Erythroblast (primary cell): ENCODE measurements at regions not wholly inside any gene's neighbourhood (a gene's known extent, or its start where the extent isn't known, plus 50 kb on each side); places are given as distances from the start of the nearest gene placed in this dataset.

Source experiments
- DNase-seq, 2 experiments: peaks; one replicate each; lab custom pipeline; 2025; lab: John Stamatoyannopoulos, UW
- GATA1 ChIP-seq: IDR thresholded peaks from 2 replicates; pipeline ENCODE4 v1.6.1; 2011; ENCODE audit warnings: low read depth, mild to moderate bottlenecking, control low read depth, low read length, moderate library complexity
- POLR2A ChIP-seq: IDR thresholded peaks from 2 replicates; pipeline ENCODE4 v1.6.1; 2011; ENCODE audit warnings: mild to moderate bottlenecking, low read length

- TF ChIP-seq GATA1, result no peak
- no peak for TF ChIP-seq POLR2A
- DNase-seq, result no peak
Observed at GRCh38 chr4:125365731-125366130, 51.0 kb downstream of the FAT4 start.

GRCh38 chr4:125368146-125368545 lies 53.4 kb downstream of the FAT4 start:
- no peak for DNase-seq
- no peak for TF ChIP-seq POLR2A
- TF ChIP-seq GATA1, result no peak

GRCh38 chr4:125368671-125369081 lies 53.9 kb downstream of the FAT4 start:
- TF ChIP-seq POLR2A (no peak), GATA1 (no peak)
- no peak for DNase-seq

- no peak for TF ChIP-seq GATA1
- DNase-seq, result no peak
Observed at GRCh38 chr4:125369098-125369497, 54.3 kb downstream of the FAT4 start.

- no peak for DNase-seq
- TF ChIP-seq POLR2A (no peak), GATA1 (no peak)
Observed at GRCh38 chr4:125370478-125370877, 55.7 kb downstream of the FAT4 start.

GRCh38 chr4:125382995-125383394 lies 68.2 kb downstream of the FAT4 start:
- no peak for DNase-seq
- TF ChIP-seq GATA1, result no peak
- TF ChIP-seq POLR2A, result no peak

GRCh38 chr4:125387770-125388169 lies 73.0 kb downstream of the FAT4 start:
- DNase-seq, result no peak
- TF ChIP-seq POLR2A (no peak), GATA1 (no peak)

- TF ChIP-seq GATA1 (no peak), POLR2A (no peak)
- no peak for DNase-seq
Observed at GRCh38 chr4:125388613-125389012, 73.9 kb downstream of the FAT4 start.

- DNase-seq, result no peak
- TF ChIP-seq POLR2A, result no peak
- no peak for TF ChIP-seq GATA1
Observed at GRCh38 chr4:125389713-125390112, 75.0 kb downstream of the FAT4 start.

GRCh38 chr4:125390126-125390525 lies 75.4 kb downstream of the FAT4 start:
- no peak for TF ChIP-seq POLR2A
- TF ChIP-seq GATA1, result no peak
- no peak for DNase-seq

- no peak for DNase-seq
- no peak for TF ChIP-seq POLR2A
- TF ChIP-seq GATA1, result no peak
Observed at GRCh38 chr4:125390727-125391126, 76.0 kb downstream of the FAT4 start.

GRCh38 chr4:125392694-125393093 lies 77.9 kb downstream of the FAT4 start:
- TF ChIP-seq GATA1 (no peak), POLR2A (no peak)

GRCh38 chr4:125393825-125394224 lies 79.1 kb downstream of the FAT4 start:
- DNase-seq, result no peak
- TF ChIP-seq POLR2A (no peak), GATA1 (no peak)

More at GRCh38 chr4:125392694-125393093, 77.9 kb downstream of the FAT4 start:
- DNase-seq, result no peak

- no peak for DNase-seq
- no peak for TF ChIP-seq POLR2A
- TF ChIP-seq GATA1, result no peak
Observed at GRCh38 chr4:125397226-125397625, 82.5 kb downstream of the FAT4 start.

- no peak for DNase-seq
- TF ChIP-seq GATA1 (no peak), POLR2A (no peak)
Observed at GRCh38 chr4:125398263-125399002, 83.7 kb downstream of the FAT4 start.
